Mononuclear cell (primary cell): ENCODE measurements at regions not wholly inside any gene's neighbourhood (a gene's known extent, or its start where the extent isn't known, plus 50 kb on each side); places are given as distances from the start of the nearest gene placed in this dataset.

Experiments
- H3K27me3 ChIP-seq: 2 replicates; pipeline ENCODE4 v1.6.0; 2011; ENCODE audit warnings: low read length, control low read depth; ENCODE audit not compliant: insufficient read depth
- H3K4me1 ChIP-seq: 2 replicates; pipeline ENCODE4 v1.5.1; 2011; ENCODE audit warnings: mild to moderate bottlenecking, low read length, control low read depth; ENCODE audit not compliant: insufficient read depth
- H3K4me3 ChIP-seq: 2 replicates; pipeline ENCODE4 v1.5.1; 2011; ENCODE audit warnings: mild to moderate bottlenecking, low read length, moderate library complexity
- H3K9me3 ChIP-seq: 2 replicates; pipeline ENCODE4 v1.5.1; 2011; ENCODE audit warnings: low read depth, mild to moderate bottlenecking, control low read depth, low read length

DNA sequence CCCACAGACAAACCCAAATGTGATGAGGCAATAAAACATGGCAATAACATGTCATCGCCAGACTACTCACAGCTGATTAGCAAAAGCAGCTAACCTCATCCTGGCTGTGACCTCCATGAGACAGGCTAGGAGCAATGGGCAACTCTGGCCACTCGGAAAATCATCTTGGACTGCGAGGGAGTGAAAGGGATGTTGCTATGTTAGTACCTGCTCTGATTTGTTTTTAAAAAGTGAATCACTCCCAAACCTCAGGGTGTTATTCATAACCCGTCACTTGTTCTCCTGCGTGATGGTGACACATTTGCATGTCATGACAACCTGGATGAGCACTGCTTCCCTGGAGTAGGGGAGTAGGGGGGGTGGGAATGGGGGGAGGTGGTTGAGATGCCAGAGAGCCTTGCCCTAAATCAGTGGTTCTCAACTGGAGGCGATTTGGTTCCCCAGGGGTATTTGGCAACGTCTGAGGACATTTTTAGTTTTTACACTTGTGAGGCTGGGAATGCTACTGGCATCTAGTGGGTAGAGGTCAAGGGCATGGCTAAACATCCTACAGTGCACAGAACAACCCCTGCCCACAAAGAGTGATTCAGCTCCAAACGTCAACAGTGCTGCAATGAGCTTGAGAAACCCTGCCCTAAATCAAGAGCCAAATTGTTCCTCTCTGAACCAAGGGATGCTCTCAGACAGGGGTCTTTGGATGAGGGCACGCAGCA, 241.7 kb downstream of the SOX9 start:
- Histone ChIP-seq H3K4me3 (no peak overlapping the region), H3K27me3 (no peaks in the 10 kb centered on the region), H3K9me3 (no peaks in the 10 kb centered on the region), H3K4me1 (no peaks in the 10 kb centered on the region)

DNA sequence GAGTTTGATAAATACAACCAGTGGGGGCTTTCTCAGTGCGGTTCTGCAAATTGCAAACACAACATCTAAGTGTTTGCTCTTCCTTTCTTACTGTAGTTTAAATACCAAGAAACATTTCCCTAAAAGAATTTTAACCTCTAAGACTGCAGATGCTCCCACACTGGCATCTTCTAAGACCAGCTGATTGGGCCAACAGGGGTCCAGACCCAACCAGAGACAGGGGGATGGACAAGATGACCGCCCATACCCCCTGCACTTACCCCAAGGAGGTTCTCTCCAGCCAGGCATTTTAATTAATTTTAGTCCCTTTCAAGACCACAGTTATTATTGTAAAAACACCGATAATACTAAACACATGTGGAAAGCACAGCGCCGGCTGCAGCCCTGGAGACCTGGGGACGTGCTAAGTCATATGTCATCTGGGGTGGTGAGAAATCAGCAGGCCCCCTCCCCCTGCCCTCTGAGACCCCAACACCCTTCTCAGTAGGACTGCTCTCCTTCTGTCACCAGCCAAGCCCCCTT, 242.3 kb downstream of the SOX9 start:
- no peaks in the 10 kb centered on the region for H3K9me3 ChIP-seq
- H3K4me3 ChIP-seq = no peak overlapping the region
- no peaks in the 10 kb centered on the region for H3K27me3 ChIP-seq
- H3K4me1 ChIP-seq = no peaks in the 10 kb centered on the region

GRCh38 chr17:72365857-72366414, 245.1 kb downstream of the SOX9 start:
- Histone ChIP-seq H3K27me3 (no peaks in the 10 kb centered on the region), H3K9me3 (no peaks in the 10 kb centered on the region), H3K4me3 (no peak overlapping the region), H3K4me1 (no peaks in the 10 kb centered on the region)

- no peaks in the 10 kb centered on the region for H3K9me3 ChIP-seq
- H3K4me3 ChIP-seq = no peak overlapping the region
- no peaks in the 10 kb centered on the region for H3K4me1 ChIP-seq
- no peaks in the 10 kb centered on the region for H3K27me3 ChIP-seq
Observed at GRCh38 chr17:72366626-72367025, 245.8 kb downstream of the SOX9 start.

GRCh38 chr17:72368191-72368590, 247.4 kb downstream of the SOX9 start:
- Histone ChIP-seq H3K4me1 (no peaks in the 10 kb centered on the region), H3K4me3 (no peak overlapping the region), H3K9me3 (no peaks in the 10 kb centered on the region)

GRCh38 chr17:72369366-72369765, 248.5 kb downstream of the SOX9 start:
- Histone ChIP-seq H3K9me3 (no peaks in the 10 kb centered on the region), H3K4me1 (no peaks in the 10 kb centered on the region), H3K27me3 (no peaks in the 10 kb centered on the region), H3K4me3 (no peak overlapping the region)

More at GRCh38 chr17:72368191-72368590, 247.4 kb downstream of the SOX9 start:
- no peaks in the 10 kb centered on the region for H3K27me3 ChIP-seq

GRCh38 chr17:72370819-72371218, 250.0 kb downstream of the SOX9 start:
- Histone ChIP-seq H3K9me3 (no peaks in the 10 kb centered on the region), H3K4me1 (no peaks in the 10 kb centered on the region), H3K27me3 (no peaks in the 10 kb centered on the region), H3K4me3 (no peak overlapping the region)

GRCh38 chr17:72372185-72372584, 251.4 kb downstream of the SOX9 start:
- Histone ChIP-seq H3K27me3 (no peaks in the 10 kb centered on the region), H3K4me3 (no peak overlapping the region), H3K4me1 (no peaks in the 10 kb centered on the region), H3K9me3 (no peaks in the 10 kb centered on the region)

- H3K27me3 ChIP-seq = no peaks in the 10 kb centered on the region
- H3K4me1 ChIP-seq = no peaks in the 10 kb centered on the region
- no peak overlapping the region for H3K4me3 ChIP-seq
- H3K9me3 ChIP-seq = no peaks in the 10 kb centered on the region
Observed at GRCh38 chr17:72373910-72374741, 253.3 kb downstream of the SOX9 start.

DNA sequence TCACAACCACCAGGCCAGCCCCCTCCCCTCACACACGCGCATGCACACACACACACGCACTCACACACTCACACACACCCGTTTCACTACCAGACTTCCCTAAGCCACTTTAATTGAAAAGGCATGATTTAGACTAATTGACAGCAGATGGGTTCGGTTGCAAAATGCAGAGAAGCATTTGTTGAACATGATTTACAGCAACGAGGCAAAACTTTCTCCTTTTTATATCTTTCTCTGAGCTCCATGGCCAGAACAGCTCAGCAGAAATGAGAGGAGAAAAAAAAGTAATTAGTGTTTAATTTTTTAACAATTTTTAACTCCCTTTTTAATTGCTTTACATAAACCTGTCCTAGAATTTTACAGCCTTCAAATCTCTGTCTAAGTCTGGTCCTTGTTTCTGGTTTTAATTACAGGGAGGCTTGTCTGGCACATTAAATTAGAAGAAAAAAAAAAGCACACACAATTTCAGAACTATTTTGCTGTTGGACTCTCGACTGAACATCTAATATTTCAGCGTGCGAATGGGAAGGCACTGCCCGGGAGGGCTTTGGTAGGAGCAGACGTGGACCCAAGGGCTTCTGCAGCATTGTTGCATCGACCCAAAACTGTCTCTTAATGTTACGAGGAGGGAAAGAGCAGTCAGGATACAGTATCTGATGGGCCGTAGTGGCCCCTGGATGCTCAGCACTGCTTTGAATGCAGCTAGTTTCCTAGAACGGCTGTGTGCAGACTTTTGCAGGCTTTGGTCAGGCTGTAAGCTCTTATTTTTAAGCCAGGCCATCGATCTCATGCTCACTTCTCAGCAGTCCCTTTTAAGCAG, 255.9 kb downstream of the SOX9 start:
- Histone ChIP-seq H3K27me3 (no peaks in the 10 kb centered on the region), H3K4me1 (no peaks in the 10 kb centered on the region), H3K9me3 (no peaks in the 10 kb centered on the region), H3K4me3 (no peak overlapping the region)

DNA sequence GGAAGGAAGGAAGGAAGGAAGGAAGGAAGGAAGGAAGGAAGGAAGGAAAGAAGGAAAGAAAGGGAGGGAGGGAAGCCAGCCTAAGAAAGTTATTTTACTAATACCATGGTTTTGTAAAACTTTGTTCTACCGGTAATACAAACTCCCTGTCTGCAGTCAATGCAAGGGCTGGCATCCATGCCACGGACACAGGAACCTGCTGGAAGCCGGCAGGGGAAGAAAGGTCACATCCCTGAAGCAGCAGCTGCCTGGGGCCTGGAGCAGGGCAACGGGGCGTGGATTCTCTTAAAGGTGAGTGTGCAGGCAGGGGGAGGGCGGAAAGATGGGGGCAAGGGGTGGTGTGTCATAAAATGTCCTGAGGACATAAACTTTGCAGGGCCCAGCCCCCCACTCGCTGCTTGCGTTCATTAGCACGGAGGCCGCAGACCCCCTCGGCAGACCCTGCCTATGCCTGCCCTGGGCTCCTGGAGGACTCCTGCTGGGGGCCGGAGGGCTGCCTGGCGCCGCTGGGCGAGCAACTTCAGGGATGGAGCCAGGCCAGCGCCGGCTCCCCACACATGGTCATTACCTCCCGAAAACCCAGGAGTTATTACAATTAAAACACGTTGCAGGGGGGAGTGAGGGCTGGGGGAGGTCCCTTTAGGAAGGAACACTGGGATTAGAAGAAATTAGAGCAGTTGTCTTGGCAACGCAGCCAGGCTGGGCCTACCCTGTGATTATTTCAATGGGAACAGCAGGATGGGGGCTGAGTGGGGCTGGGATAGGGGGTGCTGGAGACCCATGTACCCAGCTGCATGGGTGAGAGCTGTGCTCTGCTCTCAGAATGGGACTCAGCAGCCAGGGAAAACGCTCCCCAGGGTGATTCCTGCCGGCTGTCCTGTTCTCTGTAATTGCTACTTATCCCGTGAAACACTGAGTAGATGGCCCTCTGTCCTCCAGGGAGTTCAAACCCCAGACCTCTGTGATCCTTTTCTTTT, 257.9 kb downstream of the SOX9 start:
- H3K4me1 ChIP-seq = no peaks in the 10 kb centered on the region
- H3K27me3 ChIP-seq = no peaks in the 10 kb centered on the region
- H3K9me3 ChIP-seq = no peaks in the 10 kb centered on the region
- H3K4me3 ChIP-seq = no peak overlapping the region

- no peaks in the 10 kb centered on the region for H3K9me3 ChIP-seq
- no peaks in the 10 kb centered on the region for H3K4me1 ChIP-seq
- H3K27me3 ChIP-seq = no peaks in the 10 kb centered on the region
- no peak overlapping the region for H3K4me3 ChIP-seq
Observed at GRCh38 chr17:72379516-72379915, 258.7 kb downstream of the SOX9 start.

DNA sequence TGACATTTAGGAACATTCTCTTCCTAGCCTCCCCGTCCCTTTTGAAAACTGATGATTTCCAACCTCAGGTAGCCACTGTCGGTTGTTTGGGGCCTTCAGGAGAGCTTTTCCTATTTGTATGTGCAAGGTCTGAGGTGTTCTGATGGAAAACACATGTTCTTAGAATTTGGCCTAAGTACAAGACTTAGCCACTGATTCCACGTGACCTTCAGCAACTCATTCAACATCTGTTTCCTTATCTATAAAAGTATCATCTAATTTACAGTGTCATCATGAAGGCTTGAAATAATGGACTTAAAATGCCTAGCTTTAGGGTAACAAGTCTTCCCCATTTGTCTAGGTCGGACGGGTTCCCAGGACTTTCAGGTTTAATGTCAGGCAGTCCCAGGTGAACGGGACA, 259.3 kb downstream of the SOX9 start:
- Histone ChIP-seq H3K4me3 (no peak overlapping the region), H3K9me3 (no peaks in the 10 kb centered on the region), H3K4me1 (no peaks in the 10 kb centered on the region), H3K27me3 (no peaks in the 10 kb centered on the region)

DNA sequence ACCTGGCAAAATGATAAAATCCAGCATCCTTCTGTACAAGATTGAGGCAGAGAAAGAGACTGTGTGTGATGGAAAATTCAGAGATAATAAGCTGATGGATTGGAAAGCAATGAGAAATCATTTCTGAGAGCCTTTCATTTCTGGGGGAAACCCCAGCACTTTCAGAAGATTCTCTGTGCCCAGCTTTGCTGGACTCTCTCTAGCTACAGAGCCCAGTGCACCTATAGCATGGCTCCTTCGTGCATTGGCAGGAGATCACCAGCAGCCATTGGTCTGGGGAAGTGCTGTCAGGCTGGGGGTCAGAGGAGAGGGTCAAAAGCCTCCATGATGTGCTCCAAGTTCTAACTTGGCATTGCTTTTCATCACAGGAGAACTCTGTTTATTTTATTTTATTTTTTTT, 259.9 kb downstream of the SOX9 start:
- no peaks in the 10 kb centered on the region for H3K4me1 ChIP-seq
- no peak overlapping the region for H3K4me3 ChIP-seq
- no peaks in the 10 kb centered on the region for H3K9me3 ChIP-seq
- no peaks in the 10 kb centered on the region for H3K27me3 ChIP-seq
